H1 (cell line): ENCODE measurements at regions not wholly inside any gene's neighbourhood (a gene's known extent, or its start where the extent isn't known, plus 50 kb on each side); places are given as distances from the start of the nearest gene placed in this dataset.

Experiments
- CBX8 ChIP-seq: fragments of 300-800, 300-1000 bp; sonication (generic); IDR thresholded peaks from 2 replicates; pipeline ENCODE4 v1.7.1; 2016; ENCODE audit warnings: low read depth, low read length, borderline replicate concordance
- EZH2 ChIP-seq: fragments of 200-600 bp; sonication (generic); IDR thresholded peaks from 2 replicates; pipeline ENCODE4 v1.7.1; 2012; ENCODE audit warnings: low read depth, mild to moderate bottlenecking, moderate library complexity, low read length, inconsistent platforms; ENCODE audit not compliant: severe bottlenecking
- HDAC6 ChIP-seq: IDR thresholded peaks from one replicate; pipeline ENCODE4 v1.7.1; 2012; ENCODE audit warnings: low read depth, mild to moderate bottlenecking, inconsistent platforms, low read length, moderate library complexity
- KDM1A ChIP-seq: fragments of 200-600, 300-600 bp; sonication (generic); IDR thresholded peaks from 2 replicates; pipeline ENCODE4 v1.7.1; 2016; ENCODE audit warnings: mild to moderate bottlenecking, low read length, borderline replicate concordance
- SIN3A ChIP-seq, 2 experiments: IDR thresholded peaks in 1 of 2; conservative IDR thresholded peaks in 1 of 2; 2 replicates each; pipeline ENCODE4 v1.6.1; 2011 to 2012; ENCODE audit warnings: low read length in 2 of 2, improper control_type of control experiment in 1 of 2, low read depth in 1 of 2, mild to moderate bottlenecking in 1 of 2

DNA sequence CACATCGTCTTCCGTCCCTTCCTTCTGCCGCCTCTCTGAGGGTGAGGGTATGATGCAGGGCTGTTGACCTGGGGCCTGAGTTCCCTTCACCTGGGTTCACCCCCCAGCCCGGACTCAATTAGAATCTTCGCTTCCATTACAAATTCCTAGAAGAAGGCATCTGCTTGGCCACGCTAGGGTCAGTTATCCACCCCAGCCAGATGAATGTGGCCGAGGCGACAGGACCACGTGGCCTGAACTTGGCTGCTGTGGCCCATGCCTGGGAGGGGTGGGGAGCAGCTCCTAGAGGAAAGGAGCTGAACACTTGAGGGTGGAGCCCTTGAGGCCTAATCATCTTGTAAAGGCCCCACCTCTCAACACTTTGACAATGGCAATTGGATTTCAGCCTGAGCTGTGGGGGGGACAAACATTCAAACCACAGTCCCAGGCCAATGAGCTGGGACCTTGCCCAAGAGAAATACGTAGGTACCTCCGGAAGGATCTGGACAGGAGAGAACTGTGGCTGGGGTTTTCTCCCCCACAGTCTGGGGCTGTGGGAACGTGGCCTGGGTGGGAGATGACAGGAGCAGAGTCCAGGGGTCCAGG is 90.6 kb upstream of the ADAMTS2 start (continued):
- TF ChIP-seq HDAC6 (no peak), EZH2 (no peak), SIN3A (conservative IDR thresholded peaks at IDR 0.05 in 1 of 2, IDR thresholded peaks at IDR 0.05 in 1 of 2; ENCODE audit: low read depth in 1 of 2, low read length in 2 of 2) (no peak), KDM1A (no peak), CBX8 (no peak)
